H9 (cell line): ENCODE measurements at regions not wholly inside any gene's neighbourhood (a gene's known extent, or its start where the extent isn't known, plus 50 kb on each side); places are given as distances from the start of the nearest gene placed in this dataset.

Source experiments
- DNase-seq: peaks from one replicate; pipeline ENCODE4 v3.0.0-alpha.2; 2017
- H2AFZ ChIP-seq: one replicate; pipeline ENCODE4 v1.6.1; 2013; ENCODE audit warnings: mild to moderate bottlenecking, low read length, control low read depth, moderate library complexity
- H2AK5ac ChIP-seq: 2 replicates; pipeline ENCODE4 v1.6.1; 2013; ENCODE audit warnings: low read length, control low read depth, mixed read lengths; ENCODE audit not compliant: insufficient read length
- H2BK120ac ChIP-seq: one replicate; pipeline ENCODE4 v1.6.1; 2013; ENCODE audit warnings: low read depth, mild to moderate bottlenecking, low read length, control low read depth, inconsistent platforms; ENCODE audit not compliant: poor library complexity, severe bottlenecking
- H2BK12ac ChIP-seq: 2 replicates; pipeline ENCODE4 v1.6.1; 2013; ENCODE audit warnings: low read length, control low read depth, mixed read lengths, low read depth; ENCODE audit not compliant: insufficient read length
- H2BK15ac ChIP-seq: 2 replicates; pipeline ENCODE4 v1.6.1; 2013; ENCODE audit warnings: low read depth, low read length, control low read depth
- H2BK20ac ChIP-seq: one replicate; pipeline ENCODE4 v1.6.1; 2013; ENCODE audit warnings: low read depth, mild to moderate bottlenecking, low read length, control low read depth, inconsistent platforms; ENCODE audit not compliant: poor library complexity, severe bottlenecking
- H2BK5ac ChIP-seq: 2 replicates; pipeline ENCODE4 v1.6.1; 2013; ENCODE audit warnings: low read length, control low read depth, mixed read lengths; ENCODE audit not compliant: insufficient read length
- H3K14ac ChIP-seq: 2 replicates; pipeline ENCODE4 v1.6.1; 2013; ENCODE audit warnings: low read length, control low read depth; ENCODE audit not compliant: insufficient read depth
- H3K18ac ChIP-seq: 2 replicates; pipeline ENCODE4 v1.6.1; 2013; ENCODE audit warnings: low read depth, mild to moderate bottlenecking, mixed read lengths, low read length, control low read depth; ENCODE audit not compliant: insufficient read length
- H3K23ac ChIP-seq: 2 replicates; pipeline ENCODE4 v1.6.1; 2013; ENCODE audit warnings: low read length, control low read depth, mixed read lengths, low read depth; ENCODE audit not compliant: insufficient read length
- H3K23me2 ChIP-seq: 2 replicates; pipeline ENCODE4 v1.6.1; 2013; ENCODE audit warnings: low read depth, mild to moderate bottlenecking, mixed read lengths, low read length, control low read depth; ENCODE audit not compliant: insufficient read length, poor library complexity, severe bottlenecking
- H3K27ac ChIP-seq: 2 replicates; pipeline ENCODE4 v1.5.1; 2013; ENCODE audit warnings: low read length, control low read depth, mixed read lengths, low read depth; ENCODE audit not compliant: insufficient read length
- H3K27me3 ChIP-seq: 2 replicates; pipeline ENCODE4 v1.6.1; 2013; ENCODE audit warnings: low read length, control low read depth, inconsistent platforms; ENCODE audit not compliant: insufficient read depth
- H3K4ac ChIP-seq: 2 replicates; pipeline ENCODE4 v1.6.1; 2013; ENCODE audit warnings: low read depth, mild to moderate bottlenecking, control low read depth, inconsistent platforms, low read length, moderate library complexity
- H3K4me1 ChIP-seq: 2 replicates; pipeline ENCODE4 v1.6.1; 2013; ENCODE audit warnings: low read length, control low read depth, inconsistent platforms; ENCODE audit not compliant: insufficient read depth
- H3K4me2 ChIP-seq: 2 replicates; pipeline ENCODE4 v1.6.1; 2013; ENCODE audit warnings: low read length, control low read depth, mixed read lengths; ENCODE audit not compliant: insufficient read length, insufficient read depth
- H3K56ac ChIP-seq: 2 replicates; pipeline ENCODE4 v1.6.1; 2013; ENCODE audit warnings: low read depth, mild to moderate bottlenecking, mixed read lengths, low read length, control low read depth; ENCODE audit not compliant: insufficient read length
- H3K79me1 ChIP-seq: 2 replicates; pipeline ENCODE4 v1.6.1; 2013; ENCODE audit warnings: low read depth, mild to moderate bottlenecking, moderate library complexity, low read length, control low read depth, inconsistent platforms; ENCODE audit not compliant: insufficient read depth, poor library complexity, severe bottlenecking
- H3K79me2 ChIP-seq: 2 replicates; pipeline ENCODE4 v1.6.1; 2013; ENCODE audit warnings: low read length, control low read depth, inconsistent platforms; ENCODE audit not compliant: insufficient read depth
- H3K9ac ChIP-seq: 2 replicates; pipeline ENCODE4 v1.6.1; 2013; ENCODE audit warnings: low read length, control low read depth, mixed read lengths; ENCODE audit not compliant: insufficient read length; ENCODE audit errors: extremely low read depth
- H3K9me3 ChIP-seq: one replicate; pipeline ENCODE4 v1.6.1; 2013; ENCODE audit warnings: low read depth, low read length, inconsistent platforms; ENCODE audit not compliant: control insufficient read depth
- H3T11ph ChIP-seq: one replicate; pipeline ENCODE4 v1.6.1; 2013; ENCODE audit warnings: mild to moderate bottlenecking, low read length, control low read depth, inconsistent platforms
- H4K20me1 ChIP-seq: one replicate; pipeline ENCODE4 v1.6.1; 2013; ENCODE audit not compliant: control insufficient read depth, insufficient read length, insufficient read depth
- H4K5ac ChIP-seq: 2 replicates; pipeline ENCODE4 v1.6.1; 2013; ENCODE audit warnings: low read depth, mild to moderate bottlenecking, mixed read lengths, low read length, control low read depth; ENCODE audit not compliant: insufficient read length
- H4K8ac ChIP-seq: replicated peaks from 2 replicates; pipeline ENCODE4 v1.6.1; 2013; ENCODE audit warnings: low read length, control low read depth, mixed read lengths, low read depth; ENCODE audit not compliant: insufficient read length
- H4K91ac ChIP-seq: 2 replicates; pipeline ENCODE4 v1.6.1; 2013; ENCODE audit warnings: low read depth, mild to moderate bottlenecking, moderate library complexity, mixed read lengths, low read length, control low read depth; ENCODE audit not compliant: insufficient read length
- H3K27ac Mint-ChIP-seq, 3 experiments: 2 replicates in 2 of 3; 3 replicates in 1 of 3; pipeline ENCODE4 v1.8.0; 2020 to 2021; ENCODE audit warnings: mixed read lengths in 3 of 3, mild to moderate bottlenecking in 1 of 3, moderate library complexity in 1 of 3
- H3K27me3 Mint-ChIP-seq: 2 replicates; pipeline ENCODE4 v1.8.0; 2021; ENCODE audit warnings: low read depth, mild to moderate bottlenecking, moderate library complexity, mixed read lengths
- H3K36me3 Mint-ChIP-seq, 3 experiments: 2 replicates in 2 of 3; 3 replicates in 1 of 3; pipeline ENCODE4 v1.8.0; 2020 to 2021; ENCODE audit warnings: low read depth in 3 of 3, mixed read lengths in 3 of 3; ENCODE audit not compliant: insufficient read depth in 1 of 3
- H3K4me1 Mint-ChIP-seq, 2 experiments: 2 replicates each; pipeline ENCODE4 v1.8.0; 2020; ENCODE audit warnings: mixed read lengths in 2 of 2
- H3K4me3 Mint-ChIP-seq, 2 experiments: 2 replicates in 1 of 2; 3 replicates in 1 of 2; pipeline ENCODE4 v1.8.0; 2020 to 2021; ENCODE audit warnings: mild to moderate bottlenecking in 2 of 2, mixed read lengths in 2 of 2, moderate library complexity in 1 of 2
- H3K9me3 Mint-ChIP-seq, 2 experiments: 2 replicates in 1 of 2; 3 replicates in 1 of 2; pipeline ENCODE4 v1.8.0; 2020; ENCODE audit warnings: mild to moderate bottlenecking in 2 of 2, mixed read lengths in 2 of 2, moderate library complexity in 1 of 2
- WGBS: extraction: QIAGEN DNeasy Blood & Tissue Kit; methylation state at CpG from one replicate; pipeline ENCODE4 v1.1.7; 2013; ENCODE audit warnings: missing lambda C conversion rate, low lambda C conversion rate, mixed read lengths; ENCODE audit not compliant: insufficient read length; ENCODE audit errors: extremely low coverage; 5-methylcytosine and 5-hydroxymethylcytosine counted together
- TF ChIP-seq, protein P1 (sequence below): fragments of 200-600 bp; sonication (generic); conservative IDR thresholded peaks from 3 replicates; pipeline ENCODE4 v1.8.0; 2021; ENCODE audit warnings: antibody characterized with exemption, mild to moderate bottlenecking

DNA sequence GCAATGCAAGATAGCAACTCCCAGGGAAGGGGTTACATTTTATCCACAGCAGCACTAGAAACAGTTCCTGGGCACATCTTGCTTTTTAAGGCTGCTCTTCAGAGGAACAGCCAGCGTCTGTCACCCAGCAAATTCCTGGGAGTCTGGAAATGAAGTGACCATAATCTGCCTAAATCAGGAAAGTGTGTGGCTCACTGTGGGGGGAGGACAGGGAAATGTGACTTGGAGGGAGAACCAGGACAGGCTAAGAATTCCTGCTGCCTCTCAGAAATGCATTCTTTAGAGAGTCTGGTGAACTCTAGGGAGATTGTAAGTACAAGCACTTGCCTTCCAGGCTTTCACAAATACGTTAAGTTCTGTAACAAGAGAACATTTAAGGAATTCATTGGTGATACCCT lies 364.3 kb upstream of the SPHKAP start:
- H3K14ac ChIP-seq: no peak overlapping the region
- no peak for DNase-seq
- no peak overlapping the region for H2BK120ac ChIP-seq
- H4K91ac ChIP-seq: no peak overlapping the region
- no peak overlapping the region for H3K9ac ChIP-seq
- H3K18ac ChIP-seq: no peak overlapping the region
- no CpG with 5 or more reads among the region's 2 CpGs for WGBS
- no peaks in the 10 kb centered on the region for H3K9me3 ChIP-seq
- H3K9me3 Mint-ChIP-seq: peaks cover 0 to 17% of the 10 kb centered on the region in 2 experiments; a peak in 3 of 5 replicates
- no peak overlapping the region for H2AFZ ChIP-seq
- no peak overlapping the region for H3T11ph ChIP-seq
- H3K79me2 ChIP-seq: no peaks in the 10 kb centered on the region
- H3K36me3 Mint-ChIP-seq: peaks cover 2 to 8% (median 8%) of the 10 kb centered on the region in 3 experiments; a peak in 5 of 7 replicates
- H3K27ac Mint-ChIP-seq: no peak overlapping the region
- H3K4me1 ChIP-seq: no peaks in the 10 kb centered on the region
- H3K23ac ChIP-seq: no peak overlapping the region
- H3K4ac ChIP-seq: no peak overlapping the region
- no peaks in the 10 kb centered on the region for H3K23me2 ChIP-seq
- H3K4me3 Mint-ChIP-seq: no peak overlapping the region
- H2BK15ac ChIP-seq: no peak overlapping the region
- TF ChIP-seq, protein P1, sequence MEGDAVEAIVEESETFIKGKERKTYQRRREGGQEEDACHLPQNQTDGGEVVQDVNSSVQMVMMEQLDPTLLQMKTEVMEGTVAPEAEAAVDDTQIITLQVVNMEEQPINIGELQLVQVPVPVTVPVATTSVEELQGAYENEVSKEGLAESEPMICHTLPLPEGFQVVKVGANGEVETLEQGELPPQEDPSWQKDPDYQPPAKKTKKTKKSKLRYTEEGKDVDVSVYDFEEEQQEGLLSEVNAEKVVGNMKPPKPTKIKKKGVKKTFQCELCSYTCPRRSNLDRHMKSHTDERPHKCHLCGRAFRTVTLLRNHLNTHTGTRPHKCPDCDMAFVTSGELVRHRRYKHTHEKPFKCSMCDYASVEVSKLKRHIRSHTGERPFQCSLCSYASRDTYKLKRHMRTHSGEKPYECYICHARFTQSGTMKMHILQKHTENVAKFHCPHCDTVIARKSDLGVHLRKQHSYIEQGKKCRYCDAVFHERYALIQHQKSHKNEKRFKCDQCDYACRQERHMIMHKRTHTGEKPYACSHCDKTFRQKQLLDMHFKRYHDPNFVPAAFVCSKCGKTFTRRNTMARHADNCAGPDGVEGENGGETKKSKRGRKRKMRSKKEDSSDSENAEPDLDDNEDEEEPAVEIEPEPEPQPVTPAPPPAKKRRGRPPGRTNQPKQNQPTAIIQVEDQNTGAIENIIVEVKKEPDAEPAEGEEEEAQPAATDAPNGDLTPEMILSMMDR: no peak
- no peak overlapping the region for H2BK20ac ChIP-seq
- H3K27me3 ChIP-seq: no peaks in the 10 kb centered on the region
- no peak overlapping the region for H2AK5ac ChIP-seq
- H2BK5ac ChIP-seq: no peak overlapping the region
- H3K4me1 Mint-ChIP-seq: peaks cover 0 to 4% of the 10 kb centered on the region in 2 experiments; a peak in 2 of 4 replicates
- no peak overlapping the region for H2BK12ac ChIP-seq
- H3K4me2 ChIP-seq: no peak overlapping the region
- no peaks in the 10 kb centered on the region for H4K20me1 ChIP-seq
- H4K5ac ChIP-seq: no peak overlapping the region
- H3K56ac ChIP-seq: no peak overlapping the region
- H3K27me3 Mint-ChIP-seq: no peaks in the 10 kb centered on the region
- H4K8ac ChIP-seq: no peak overlapping the region
- H3K79me1 ChIP-seq: no peaks in the 10 kb centered on the region
- H3K27ac ChIP-seq: no peak overlapping the region
